Peyer's patch (tissue), 4 donors: ENCODE measurements at regions not wholly inside any gene's neighbourhood (a gene's known extent, or its start where the extent isn't known, plus 50 kb on each side); places are given as distances from the start of the nearest gene placed in this dataset.
"Not testable (repeated sequence)": the region's sequence is repeated elsewhere in the genome, so short reads cannot be mapped to it uniquely, and the experiment has no call there.

ENCODE experiments used
- DNase-seq, 3 donors: peaks; one replicate each; pipeline ENCODE4 v3.0.0-alpha.2; 2017 to 2019
- H3K27ac ChIP-seq, 4 donors: fragments of 200-600 bp; sonication (generic); one replicate each; pipeline ENCODE4 v1.5.1; 2016 to 2019
- H3K27me3 ChIP-seq, 2 donors: fragments of 200-600 bp; sonication (generic); one replicate each; pipeline ENCODE4 v1.5.1; 2019
- H3K36me3 ChIP-seq, 3 donors: fragments of 200-600 bp; sonication (generic); one replicate each; pipeline ENCODE4 v1.5.1; 2016 to 2019
- H3K4me1 ChIP-seq, 4 donors: fragments of 200-600 bp; sonication (generic); one replicate each; pipeline ENCODE4 v1.5.1; 2016 to 2019
- H3K4me3 ChIP-seq, 4 donors: fragments of 200-600 bp; sonication (generic); 1 replicate in 3 of 4; 2 replicates in 1 of 4; pipeline ENCODE4 v1.5.1; 2016 to 2019; ENCODE audit warnings: mild to moderate bottlenecking in 1 of 4
- H3K9me3 ChIP-seq, 4 donors: fragments of 200-600 bp; sonication (generic); one replicate each; pipeline ENCODE4 v1.5.1; 2016 to 2019; ENCODE audit warnings: mild to moderate bottlenecking in 1 of 4
- POLR2A ChIP-seq, 2 donors: fragments of 450-650 bp; IDR thresholded peaks; one replicate each; pipeline ENCODE4 v1.5.1; 2017; ENCODE audit warnings: antibody characterized with exemption in 2 of 2, mild to moderate bottlenecking in 2 of 2, moderate library complexity in 2 of 2
- TF ChIP-seq, protein P1 (sequence below), 6 experiments: fragments of 450-650 bp in 4 of 6; fragments of 200-600 bp in 2 of 6; sonication (generic) in 1 of 6; IDR thresholded peaks; one replicate each; pipeline ENCODE4 v1.5.1; 2017 to 2019; ENCODE audit warnings: antibody characterized with exemption in 6 of 6, mild to moderate bottlenecking in 3 of 6, moderate library complexity in 1 of 6

DNA sequence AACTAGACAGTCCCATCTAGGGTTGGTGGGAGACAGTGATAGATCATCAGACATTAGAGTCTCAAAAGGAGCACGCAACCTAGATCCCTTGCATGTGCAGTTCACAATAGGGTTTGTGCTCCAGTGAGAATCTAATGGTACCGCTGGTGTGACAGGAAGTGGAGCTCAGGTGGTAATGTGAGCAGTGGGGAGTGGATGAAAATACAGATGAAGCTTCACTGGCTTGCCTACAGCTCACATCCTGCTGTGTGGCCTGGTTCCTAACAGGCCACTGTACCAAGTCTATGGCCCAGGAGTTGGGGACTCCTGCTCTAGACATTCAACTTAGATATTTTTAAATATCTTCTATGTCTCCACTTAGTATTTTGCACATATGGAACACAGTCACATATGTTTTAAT is 231.1 kb upstream of the NRIP1 start:
- TF ChIP-seq, protein P1, sequence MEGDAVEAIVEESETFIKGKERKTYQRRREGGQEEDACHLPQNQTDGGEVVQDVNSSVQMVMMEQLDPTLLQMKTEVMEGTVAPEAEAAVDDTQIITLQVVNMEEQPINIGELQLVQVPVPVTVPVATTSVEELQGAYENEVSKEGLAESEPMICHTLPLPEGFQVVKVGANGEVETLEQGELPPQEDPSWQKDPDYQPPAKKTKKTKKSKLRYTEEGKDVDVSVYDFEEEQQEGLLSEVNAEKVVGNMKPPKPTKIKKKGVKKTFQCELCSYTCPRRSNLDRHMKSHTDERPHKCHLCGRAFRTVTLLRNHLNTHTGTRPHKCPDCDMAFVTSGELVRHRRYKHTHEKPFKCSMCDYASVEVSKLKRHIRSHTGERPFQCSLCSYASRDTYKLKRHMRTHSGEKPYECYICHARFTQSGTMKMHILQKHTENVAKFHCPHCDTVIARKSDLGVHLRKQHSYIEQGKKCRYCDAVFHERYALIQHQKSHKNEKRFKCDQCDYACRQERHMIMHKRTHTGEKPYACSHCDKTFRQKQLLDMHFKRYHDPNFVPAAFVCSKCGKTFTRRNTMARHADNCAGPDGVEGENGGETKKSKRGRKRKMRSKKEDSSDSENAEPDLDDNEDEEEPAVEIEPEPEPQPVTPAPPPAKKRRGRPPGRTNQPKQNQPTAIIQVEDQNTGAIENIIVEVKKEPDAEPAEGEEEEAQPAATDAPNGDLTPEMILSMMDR (IDR thresholded peaks at IDR 0.05) = no peak
- no peak for TF ChIP-seq POLR2A (IDR thresholded peaks at IDR 0.05)
- H3K9me3 ChIP-seq = no peaks in the 10 kb centered on the region

DNA sequence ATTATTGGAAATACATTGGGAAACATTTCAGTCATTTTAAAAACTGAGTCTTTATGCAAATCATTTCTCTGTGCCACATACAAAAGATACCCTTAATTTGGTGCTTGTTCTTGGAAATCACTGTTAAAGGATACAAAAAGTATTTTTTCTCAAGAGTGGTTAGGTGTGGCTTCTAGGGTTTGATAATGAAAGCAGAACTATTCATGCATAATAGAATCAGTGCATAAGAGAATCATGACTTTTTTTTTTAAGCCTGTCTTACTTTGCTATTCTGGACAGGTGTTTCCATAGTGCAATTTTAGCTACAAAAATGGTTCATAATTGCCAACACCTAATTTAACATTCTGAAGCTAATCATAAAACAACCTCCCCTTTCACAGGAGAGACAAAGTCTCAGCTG is 233.0 kb upstream of the NRIP1 start:
- DNase-seq = no peak
- Histone ChIP-seq H3K4me3 (no peak overlapping the region), H3K4me1 (no peaks in the 10 kb centered on the region), H3K9me3 (no peaks in the 10 kb centered on the region), H3K27me3 (no peaks in the 10 kb centered on the region), H3K27ac (no peak overlapping the region), H3K36me3 (no peaks in the 10 kb centered on the region)
- TF ChIP-seq, protein P1 (IDR thresholded peaks at IDR 0.05) = no peak
- no peak for TF ChIP-seq POLR2A (IDR thresholded peaks at IDR 0.05)

More for the DNA sequence above, 231.1 kb upstream of the NRIP1 start:
- H3K27me3 ChIP-seq = no peaks in the 10 kb centered on the region
- DNase-seq = no peak
- H3K36me3 ChIP-seq = no peaks in the 10 kb centered on the region
- H3K4me1 ChIP-seq = peaks cover 0 to 7% (median 0%) of the 10 kb centered on the region in 4 donors
- H3K27ac ChIP-seq = no peak overlapping the region
- no peak overlapping the region for H3K4me3 ChIP-seq

- Histone ChIP-seq H3K27me3 (no peaks in the 10 kb centered on the region), H3K27ac (no peak overlapping the region), H3K9me3 (no peaks in the 10 kb centered on the region), H3K36me3 (no peaks in the 10 kb centered on the region), H3K4me1 (no peaks in the 10 kb centered on the region), H3K4me3 (no peak overlapping the region)
- TF ChIP-seq, protein P1 (IDR thresholded peaks at IDR 0.05) = no peak
- TF ChIP-seq POLR2A (IDR thresholded peaks at IDR 0.05) = no peak
- no peak for DNase-seq
These were observed 233.5 kb upstream of the NRIP1 start for GRCh38 chr21:15298306-15298705.

GRCh38 chr21:15298755-15299154 is 234.0 kb upstream of the NRIP1 start:
- not testable (repeated sequence) for H3K9me3 ChIP-seq, H3K4me3 ChIP-seq, H3K27me3 ChIP-seq, DNase-seq, H3K36me3 ChIP-seq, H3K4me1 ChIP-seq, H3K27ac ChIP-seq

GRCh38 chr21:15300131-15300530 is 235.3 kb upstream of the NRIP1 start:
- Histone ChIP-seq H3K27ac (no peak overlapping the region), H3K4me3 (no peak overlapping the region), H3K4me1 (no peaks in the 10 kb centered on the region), H3K27me3 (no peaks in the 10 kb centered on the region), H3K9me3 (no peaks in the 10 kb centered on the region), H3K36me3 (no peaks in the 10 kb centered on the region)
- no peak for TF ChIP-seq POLR2A (IDR thresholded peaks at IDR 0.05)
- TF ChIP-seq, protein P1 (IDR thresholded peaks at IDR 0.05) = no peak
- DNase-seq = no peak

GRCh38 chr21:15301014-15301413 is 236.2 kb upstream of the NRIP1 start:
- TF ChIP-seq POLR2A (IDR thresholded peaks at IDR 0.05) = no peak
- TF ChIP-seq, protein P1 (IDR thresholded peaks at IDR 0.05) = no peak
- no peak overlapping the region for H3K27ac ChIP-seq
- DNase-seq = no peak
- no peaks in the 10 kb centered on the region for H3K27me3 ChIP-seq
- H3K4me1 ChIP-seq = no peaks in the 10 kb centered on the region
- H3K4me3 ChIP-seq = no peak overlapping the region
- no peaks in the 10 kb centered on the region for H3K36me3 ChIP-seq
- no peaks in the 10 kb centered on the region for H3K9me3 ChIP-seq
